Tibial artery (tissue), 4 donors: ENCODE measurements at regions not wholly inside any gene's neighbourhood (a gene's known extent, or its start where the extent isn't known, plus 50 kb on each side); places are given as distances from the start of the nearest gene placed in this dataset.
"Not testable (repeated sequence)": the region's sequence is repeated elsewhere in the genome, so short reads cannot be mapped to it uniquely, and the experiment has no call there.

Experiments used
- DNase-seq, 2 donors: peaks; one replicate each; pipeline ENCODE4 v3.0.0-alpha.2; 2019
- H3K27ac ChIP-seq, 2 donors: fragments of 200-600 bp; sonication (generic) in 1 of 2; 1 replicate in 1 of 2; 2 replicates in 1 of 2; pipeline ENCODE4 v1.5.1; 2018 to 2019; ENCODE audit warnings: mild to moderate bottlenecking in 1 of 2
- H3K27me3 ChIP-seq, 2 donors: fragments of 200-600 bp; sonication (generic) in 1 of 2; one replicate each; pipeline versions ENCODE4 v1.5.1 to v1.6.0; 2016 to 2019
- H3K36me3 ChIP-seq, 3 donors: fragments of 200-600 bp; sonication (generic) in 2 of 3; one replicate each; pipeline ENCODE4 v1.5.1; 2016 to 2019; ENCODE audit warnings: mild to moderate bottlenecking in 2 of 3
- H3K4me1 ChIP-seq, 4 donors: fragments of 200-600 bp; sonication (generic) in 2 of 4; 1 replicate in 3 of 4; 2 replicates in 1 of 4; pipeline ENCODE4 v1.5.1; 2016 to 2019
- H3K4me3 ChIP-seq, 2 donors: fragments of 200-600 bp; sonication (generic) in 1 of 2; 1 replicate in 1 of 2; 2 replicates in 1 of 2; pipeline ENCODE4 v1.5.1; 2018 to 2019; ENCODE audit warnings: mild to moderate bottlenecking in 2 of 2
- H3K9me3 ChIP-seq, 3 donors: fragments of 200-600 bp; sonication (generic) in 1 of 3; one replicate each; pipeline ENCODE4 v1.5.1; 2016 to 2019
- CTCF ChIP-seq, 2 experiments: fragments of 200-600 bp in 1 of 2; fragments of 450-650 bp in 1 of 2; IDR thresholded peaks; one replicate each; pipeline ENCODE4 v1.5.1; 2017 to 2019; ENCODE audit warnings: antibody characterized with exemption in 2 of 2, mild to moderate bottlenecking in 1 of 2, moderate library complexity in 1 of 2
- intact Hi-C: fragments of 100-400 bp; cut with DNase I; formaldehyde crosslinking; loops from one replicate; pipeline ENCODE4 v1.15.0; 2023; ENCODE audit warnings: low total_unique reads

DNA sequence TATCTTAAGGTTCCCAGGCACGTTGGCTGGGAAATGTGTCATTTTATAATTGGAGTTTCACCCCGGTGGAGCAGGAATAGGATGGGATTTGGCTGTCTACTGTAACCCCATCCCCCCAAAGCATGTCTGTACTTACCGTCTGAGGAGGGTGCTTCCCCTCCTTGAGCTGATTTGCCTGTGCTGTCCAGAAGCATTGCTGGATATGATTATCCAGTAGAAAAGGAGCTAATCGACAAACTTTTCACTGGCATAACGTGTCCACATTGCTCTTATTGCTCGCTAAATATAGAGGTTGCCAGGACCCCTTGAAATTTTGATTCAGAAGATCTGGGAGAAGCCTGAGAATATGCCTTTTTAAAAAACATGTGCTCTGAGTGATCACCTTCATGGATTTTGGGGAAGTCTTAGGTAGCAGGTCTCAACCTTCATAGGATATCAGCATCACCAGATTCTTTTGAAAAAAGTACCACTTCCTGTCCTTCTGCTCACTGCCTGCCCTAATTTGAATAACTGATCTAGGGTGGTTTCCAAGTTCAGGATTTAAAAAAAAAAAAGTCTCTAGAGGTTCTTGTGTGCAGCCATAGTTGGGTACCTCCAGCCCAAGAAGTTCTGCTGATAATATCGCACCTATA is 80.4 kb upstream of the KCNA1 start:
- DNase-seq: no peak
- H3K9me3 ChIP-seq: no peaks in the 10 kb centered on the region
- H3K36me3 ChIP-seq: no peaks in the 10 kb centered on the region
- H3K4me1 ChIP-seq: no peaks in the 10 kb centered on the region
- H3K27ac ChIP-seq: no peak overlapping the region
- peaks cover 0 to 7% of the 10 kb centered on the region in 2 donors for H3K27me3 ChIP-seq
- H3K4me3 ChIP-seq: no peak overlapping the region
- TF ChIP-seq CTCF (IDR thresholded peaks at IDR 0.05): no peak
- intact Hi-C loops: no loop called here

DNA sequence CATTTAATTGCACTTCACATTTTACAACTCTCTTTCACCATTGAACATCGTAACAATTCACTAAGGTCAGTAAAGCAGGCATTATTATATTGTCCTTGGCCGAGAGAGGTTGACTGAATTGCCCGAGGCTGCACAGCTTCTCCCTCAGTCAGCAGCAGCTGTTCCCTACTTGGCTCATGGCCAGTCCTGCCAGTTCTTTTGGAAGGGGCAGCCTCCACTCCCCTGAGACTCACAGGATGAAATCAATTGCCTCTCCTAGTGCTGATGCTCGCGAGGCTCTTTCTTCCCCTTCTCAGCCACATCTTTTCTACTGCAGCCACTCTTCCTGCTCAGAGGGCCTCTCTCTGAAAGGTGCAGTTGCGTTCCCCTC is 79.9 kb upstream of the KCNA1 start:
- no peak for TF ChIP-seq CTCF (IDR thresholded peaks at IDR 0.05)
- Histone ChIP-seq H3K36me3 (no peaks in the 10 kb centered on the region), H3K4me1 (no peaks in the 10 kb centered on the region), H3K9me3 (no peaks in the 10 kb centered on the region), H3K27me3 (peaks cover 0 to 7% of the 10 kb centered on the region in 2 donors), H3K4me3 (no peak overlapping the region), H3K27ac (no peak overlapping the region)
- intact Hi-C loops: no loop called here
- DNase-seq: no peak

DNA sequence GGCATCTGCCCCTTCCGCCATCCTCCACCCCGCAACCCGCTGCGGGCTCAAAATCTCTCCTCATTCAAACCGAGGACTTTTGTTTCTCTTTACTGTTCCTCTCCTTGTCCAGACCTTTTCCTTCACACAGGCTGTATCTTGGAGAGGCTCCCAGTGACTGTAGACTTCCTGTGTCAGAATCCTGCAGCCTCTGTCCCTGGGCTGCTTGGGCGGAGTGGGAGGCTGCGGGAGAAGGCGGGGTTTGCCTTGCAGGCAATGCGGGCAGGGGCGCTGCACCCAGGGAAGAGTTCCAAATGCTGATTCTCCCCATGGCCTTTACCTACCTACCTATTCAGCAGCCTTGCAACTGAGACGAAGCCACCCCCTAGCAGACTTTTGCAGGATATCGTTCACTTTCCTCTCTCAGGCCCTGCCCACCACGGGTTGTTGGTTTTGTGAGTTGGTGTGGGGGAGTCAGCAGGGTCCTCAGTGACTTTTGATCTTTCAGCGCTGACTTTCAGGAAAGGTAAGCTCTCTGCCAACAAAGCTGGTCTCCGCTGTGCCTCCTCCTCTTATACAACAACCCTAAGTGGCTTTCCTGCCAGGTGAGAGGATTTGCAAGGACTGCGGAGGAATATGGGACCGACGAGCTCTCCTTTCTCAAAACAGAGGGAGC is 79.0 kb upstream of the KCNA1 start:
- H3K4me3 ChIP-seq: no peak overlapping the region
- no peak for TF ChIP-seq CTCF (IDR thresholded peaks at IDR 0.05)
- no peaks in the 10 kb centered on the region for H3K36me3 ChIP-seq
- no peak for DNase-seq
- H3K4me1 ChIP-seq: no peaks in the 10 kb centered on the region
- intact Hi-C loops: no loop called here
- peaks cover 0 to 7% of the 10 kb centered on the region in 2 donors for H3K27me3 ChIP-seq
- no peaks in the 10 kb centered on the region for H3K9me3 ChIP-seq
- H3K27ac ChIP-seq: no peak overlapping the region

DNA sequence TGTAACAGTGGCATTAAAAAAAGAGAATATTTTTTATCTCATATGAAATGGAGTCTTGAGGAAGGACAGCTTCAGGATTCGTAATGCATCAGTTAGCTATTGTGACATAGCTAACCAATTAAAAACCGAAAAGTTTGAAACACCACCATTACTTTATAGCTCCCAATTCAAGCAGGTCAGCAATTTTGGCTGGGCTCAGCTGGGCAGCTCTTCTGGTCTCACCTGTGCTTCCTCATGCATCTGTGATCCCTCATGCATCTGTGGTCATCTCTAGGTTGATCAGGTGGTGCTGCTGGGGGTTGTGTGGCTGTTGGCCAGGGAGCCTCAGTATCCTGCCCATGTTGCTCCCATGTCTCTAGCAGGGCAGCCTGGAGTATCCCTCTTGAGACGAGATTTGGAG is 76.7 kb upstream of the KCNA1 start:
- Histone ChIP-seq H3K36me3 (no peaks in the 10 kb centered on the region), H3K4me1 (no peaks in the 10 kb centered on the region), H3K9me3 (no peaks in the 10 kb centered on the region), H3K4me3 (no peak overlapping the region), H3K27ac (no peak overlapping the region), H3K27me3 (peaks cover 0 to 7% of the 10 kb centered on the region in 2 donors)
- no peak for TF ChIP-seq CTCF (IDR thresholded peaks at IDR 0.05)
- intact Hi-C loops: no loop called here
- no peak for DNase-seq

GRCh38 chr12:4833524-4833923 is 76.2 kb upstream of the KCNA1 start:
- no peak overlapping the region for H3K4me3 ChIP-seq
- H3K9me3 ChIP-seq: no peaks in the 10 kb centered on the region
- no peaks in the 10 kb centered on the region for H3K36me3 ChIP-seq
- peaks cover 0 to 7% of the 10 kb centered on the region in 2 donors for H3K27me3 ChIP-seq
- TF ChIP-seq CTCF (IDR thresholded peaks at IDR 0.05): no peak
- intact Hi-C loops: no loop called here
- DNase-seq: no peak
- no peaks in the 10 kb centered on the region for H3K4me1 ChIP-seq
- no peak overlapping the region for H3K27ac ChIP-seq

DNA sequence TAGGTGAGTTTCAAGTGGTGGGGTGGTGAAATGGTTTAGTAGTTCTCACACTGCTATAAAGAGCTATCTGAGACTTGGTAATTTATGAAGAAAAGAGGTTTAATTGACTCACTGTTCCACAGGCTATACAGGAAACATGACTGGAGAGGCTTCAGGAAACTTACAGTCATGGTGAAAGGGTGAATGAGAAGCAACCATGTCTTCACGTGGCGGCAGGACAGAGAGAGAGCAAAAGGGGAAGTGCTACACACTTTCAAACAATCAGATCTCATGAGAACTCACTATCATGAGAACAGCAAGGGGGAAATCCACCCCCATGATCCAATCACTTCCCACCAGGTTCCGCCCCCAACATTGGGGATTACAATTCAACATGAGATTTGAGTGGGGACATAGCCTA is 67.3 kb upstream of the KCNA1 start:
- H3K27me3 ChIP-seq, H3K4me3 ChIP-seq, H3K4me1 ChIP-seq, H3K9me3 ChIP-seq, H3K27ac ChIP-seq, DNase-seq, H3K36me3 ChIP-seq, intact Hi-C loops: not testable (repeated sequence)
